ENCODE measurements at regions not wholly inside any gene's neighbourhood (a gene's known extent, or its start where the extent isn't known, plus 50 kb on each side); places are given as distances from the start of the nearest gene placed in this dataset.

DNA sequence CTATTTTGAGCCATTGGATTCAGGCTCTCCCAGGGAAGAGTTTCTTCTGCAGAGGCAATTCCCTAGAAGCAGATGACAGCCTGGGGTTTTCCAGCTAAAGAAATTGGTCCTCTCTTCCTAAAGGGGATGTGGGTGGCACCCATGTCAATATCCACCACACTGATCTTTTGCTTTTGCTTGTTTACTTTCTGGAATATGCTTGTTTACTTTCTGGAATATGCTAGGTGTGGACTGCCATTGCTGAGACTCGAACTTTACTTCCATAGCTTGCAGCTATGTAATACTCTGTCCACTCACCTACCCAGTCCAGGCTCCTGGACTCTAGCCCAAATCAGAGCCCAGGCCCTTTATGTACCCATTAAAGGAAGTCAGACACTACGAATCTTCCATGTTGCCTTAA lies 92.1 kb upstream of the SMYD2 start:
- TF ChIP-seq, protein P1, sequence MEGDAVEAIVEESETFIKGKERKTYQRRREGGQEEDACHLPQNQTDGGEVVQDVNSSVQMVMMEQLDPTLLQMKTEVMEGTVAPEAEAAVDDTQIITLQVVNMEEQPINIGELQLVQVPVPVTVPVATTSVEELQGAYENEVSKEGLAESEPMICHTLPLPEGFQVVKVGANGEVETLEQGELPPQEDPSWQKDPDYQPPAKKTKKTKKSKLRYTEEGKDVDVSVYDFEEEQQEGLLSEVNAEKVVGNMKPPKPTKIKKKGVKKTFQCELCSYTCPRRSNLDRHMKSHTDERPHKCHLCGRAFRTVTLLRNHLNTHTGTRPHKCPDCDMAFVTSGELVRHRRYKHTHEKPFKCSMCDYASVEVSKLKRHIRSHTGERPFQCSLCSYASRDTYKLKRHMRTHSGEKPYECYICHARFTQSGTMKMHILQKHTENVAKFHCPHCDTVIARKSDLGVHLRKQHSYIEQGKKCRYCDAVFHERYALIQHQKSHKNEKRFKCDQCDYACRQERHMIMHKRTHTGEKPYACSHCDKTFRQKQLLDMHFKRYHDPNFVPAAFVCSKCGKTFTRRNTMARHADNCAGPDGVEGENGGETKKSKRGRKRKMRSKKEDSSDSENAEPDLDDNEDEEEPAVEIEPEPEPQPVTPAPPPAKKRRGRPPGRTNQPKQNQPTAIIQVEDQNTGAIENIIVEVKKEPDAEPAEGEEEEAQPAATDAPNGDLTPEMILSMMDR (IDR thresholded peaks at IDR 0.05): no peak
- TF ChIP-seq POLR2A (IDR thresholded peaks at IDR 0.05): no peak
